Activated CD4-positive, alpha-beta memory T cell treated with anti-CD3 and anti-CD28 coated beads, Interleukin-2, amount 10 ng/mL, durations not matched to agents 7 days and 5 days (primary cell): ENCODE measurements at regions not wholly inside any gene's neighbourhood (a gene's known extent, or its start where the extent isn't known, plus 50 kb on each side); places are given as distances from the start of the nearest gene placed in this dataset.

Experiments used
- CTCF ChIA-PET: fragments of 350-600 bp; sonication (Branson Sonifier 250); formaldehyde crosslinking; loops from one replicate; lab custom pipeline; 2021; ENCODE audit warnings: antibody characterized with exemption, inconsistent platforms; lab: Charles Lee
- POLR2A ChIA-PET: fragments of 350-600 bp; sonication (Branson Sonifier 250); formaldehyde crosslinking; loops from one replicate; lab custom pipeline; 2021; ENCODE audit warnings: antibody characterized with exemption; lab: Charles Lee
- DNase-seq: peaks from one replicate; pipeline ENCODE4 v3.0.0-alpha.2; 2020
- H3K27ac Mint-ChIP-seq: one replicate; pipeline ENCODE4 v1.8.0; 2021; ENCODE audit warnings: mild to moderate bottlenecking, mixed read lengths
- H3K27me3 Mint-ChIP-seq: one replicate; pipeline ENCODE4 v1.8.0; 2021; ENCODE audit warnings: mixed read lengths
- H3K36me3 Mint-ChIP-seq: one replicate; pipeline ENCODE4 v1.8.0; 2021; ENCODE audit warnings: low read depth, mixed read lengths
- H3K4me1 Mint-ChIP-seq: one replicate; pipeline ENCODE4 v1.8.0; 2021; ENCODE audit warnings: mixed read lengths
- H3K4me3 Mint-ChIP-seq: one replicate; pipeline ENCODE4 v1.8.0; 2021; ENCODE audit warnings: mild to moderate bottlenecking, mixed read lengths
- H3K9me3 Mint-ChIP-seq: one replicate; pipeline ENCODE4 v1.8.0; 2021; ENCODE audit warnings: mixed read lengths

- H3K4me1 Mint-ChIP-seq = no peaks in the 10 kb centered on the region
- H3K4me3 Mint-ChIP-seq = no peak overlapping the region
- peaks cover 24% of the 10 kb centered on the region for H3K27me3 Mint-ChIP-seq
- CTCF ChIA-PET = interaction anchor here (1.0 to 1.2 kb wide), 2 partner anchors 15 to 790 kb away, joined by 3 read pairs; no protein-coding TSS in a partner anchor
- H3K36me3 Mint-ChIP-seq = no peaks in the 10 kb centered on the region
- DNase-seq = no peak
- POLR2A ChIA-PET = no interaction called here
- H3K9me3 Mint-ChIP-seq = no peaks in the 10 kb centered on the region
- no peak overlapping the region for H3K27ac Mint-ChIP-seq
These were observed 54.0 kb upstream of the FST start for GRCh38 chr5:53426512-53426830.

- H3K27me3 Mint-ChIP-seq = peaks cover 24% of the 10 kb centered on the region
- H3K27ac Mint-ChIP-seq = no peak overlapping the region
- H3K4me3 Mint-ChIP-seq = no peak overlapping the region
- no peak for DNase-seq
- ChIA-PET CTCF (interaction anchor here (1.0 to 1.2 kb wide), 2 partner anchors 15 to 789 kb away, joined by 3 read pairs; no protein-coding TSS in a partner anchor), POLR2A (no interaction called here)
- no peaks in the 10 kb centered on the region for H3K36me3 Mint-ChIP-seq
- no peaks in the 10 kb centered on the region for H3K9me3 Mint-ChIP-seq
- H3K4me1 Mint-ChIP-seq = no peaks in the 10 kb centered on the region
These were observed 53.6 kb upstream of the FST start for GRCh38 chr5:53426878-53427277.

- Mint-ChIP-seq H3K36me3 (no peaks in the 10 kb centered on the region), H3K27ac (no peak overlapping the region), H3K4me1 (no peaks in the 10 kb centered on the region), H3K4me3 (no peak overlapping the region), H3K9me3 (no peaks in the 10 kb centered on the region), H3K27me3 (peaks cover 21% of the 10 kb centered on the region)
- DNase-seq = no peak
- CTCF ChIA-PET = no interaction called here
- POLR2A ChIA-PET = no interaction called here
These were observed 52.5 kb upstream of the FST start for GRCh38 chr5:53427965-53428364.

- Mint-ChIP-seq H3K36me3 (no peaks in the 10 kb centered on the region), H3K9me3 (no peaks in the 10 kb centered on the region), H3K4me3 (no peak overlapping the region), H3K27ac (no peak overlapping the region), H3K27me3 (peaks cover 17% of the 10 kb centered on the region), H3K4me1 (no peaks in the 10 kb centered on the region)
- CTCF ChIA-PET = no interaction called here
- DNase-seq = no peak
- POLR2A ChIA-PET = no interaction called here
These were observed 50.7 kb upstream of the FST start for GRCh38 chr5:53429706-53430105.

- no peak for DNase-seq
- POLR2A ChIA-PET = no interaction called here
- Mint-ChIP-seq H3K27me3 (peaks cover 16% of the 10 kb centered on the region), H3K4me1 (no peaks in the 10 kb centered on the region), H3K27ac (no peak overlapping the region), H3K4me3 (no peak overlapping the region), H3K36me3 (no peaks in the 10 kb centered on the region), H3K9me3 (no peaks in the 10 kb centered on the region)
- CTCF ChIA-PET = no interaction called here
These were observed 49.7 kb upstream of the FST start for GRCh38 chr5:53430618-53431252.
